C4-2B (cell line): ENCODE measurements at regions not wholly inside any gene's neighbourhood (a gene's known extent, or its start where the extent isn't known, plus 50 kb on each side); places are given as distances from the start of the nearest gene placed in this dataset.

ENCODE experiments used
- CTCF ChIP-seq: fragments of 450-650 bp; conservative IDR thresholded peaks from 2 replicates; pipeline ENCODE4 v1.5.1; 2017; ENCODE audit warnings: mild to moderate bottlenecking
- ZFX ChIP-seq: fragments of 450-650 bp; IDR thresholded peaks from 2 replicates; pipeline ENCODE4 v1.6.1; 2017

- TF ChIP-seq CTCF (no peak), ZFX (no peak)
Observed at GRCh38 chr15:97501291-97501690, 459.2 kb upstream of the ARRDC4 start.
